Hematopoietic multipotent progenitor cell treated with erythropoietin and hydrocortisone succinate and interleukin-3 and kit ligand, for 4 days (in vitro differentiated cells): ENCODE measurements at regions not wholly inside any gene's neighbourhood (a gene's known extent, or its start where the extent isn't known, plus 50 kb on each side); places are given as distances from the start of the nearest gene placed in this dataset.

Experiments used
- DNase-seq: peaks from one replicate; pipeline ENCODE4 v3.0.0-alpha.2; 2015

GRCh38 chr2:136236019-136236418 is 118.1 kb upstream of the CXCR4 start:
- no peak for DNase-seq

DNA sequence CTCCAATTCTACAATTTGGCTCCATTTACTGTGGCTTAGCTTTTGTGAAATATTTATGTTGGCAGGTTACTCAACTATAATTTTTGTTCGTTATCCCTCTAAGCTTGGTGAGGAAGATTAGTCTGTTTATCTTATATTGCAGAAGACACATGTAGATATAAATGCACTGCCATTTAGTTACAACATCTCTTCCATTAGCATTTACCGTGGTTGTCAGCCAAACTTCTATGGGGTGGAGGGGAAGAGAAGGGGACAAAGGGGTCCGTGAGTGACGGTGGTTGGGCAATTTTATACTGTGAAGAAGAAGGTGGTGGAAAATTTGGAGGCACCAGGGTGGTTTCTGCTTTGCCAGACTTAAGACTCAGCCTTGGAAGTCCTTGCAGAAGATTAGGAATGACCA is 117.6 kb upstream of the CXCR4 start:
- DNase-seq, result peak; percentile 70

GRCh38 chr2:136234261-136234660 is 116.3 kb upstream of the CXCR4 start:
- DNase-seq, result no peak

DNA sequence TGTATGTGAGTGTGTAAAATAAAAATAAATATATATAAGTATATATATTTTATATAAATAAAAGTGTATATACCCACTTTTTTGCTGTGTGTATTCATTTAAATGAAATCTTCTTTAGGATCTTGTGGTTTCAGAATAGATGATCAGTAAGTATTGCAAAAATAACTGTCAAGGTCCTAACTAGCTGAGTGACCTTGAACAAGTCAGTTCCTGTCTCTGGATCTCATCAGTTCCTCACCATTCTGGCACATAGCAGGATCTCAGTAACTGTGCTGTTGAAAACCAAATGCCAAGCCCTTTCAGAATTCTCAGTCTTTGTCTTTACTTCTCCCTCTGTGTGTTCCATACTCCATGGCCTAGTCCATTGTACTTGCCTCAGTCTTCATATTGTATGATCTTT is 115.3 kb upstream of the CXCR4 start:
- DNase-seq, result peak; percentile 66

- DNase-seq, result no peak
These were observed 114.7 kb upstream of the CXCR4 start for GRCh38 chr2:136232456-136233172.

GRCh38 chr2:136230464-136230863 is 112.5 kb upstream of the CXCR4 start:
- no peak for DNase-seq

GRCh38 chr2:136226903-136227302 is 109.0 kb upstream of the CXCR4 start:
- DNase-seq, result no peak

GRCh38 chr2:136225950-136226835 is 108.2 kb upstream of the CXCR4 start:
- peak; percentile 68 for DNase-seq

- DNase-seq, result no peak
These were observed 105.3 kb upstream of the CXCR4 start for GRCh38 chr2:136223274-136223673.

DNA sequence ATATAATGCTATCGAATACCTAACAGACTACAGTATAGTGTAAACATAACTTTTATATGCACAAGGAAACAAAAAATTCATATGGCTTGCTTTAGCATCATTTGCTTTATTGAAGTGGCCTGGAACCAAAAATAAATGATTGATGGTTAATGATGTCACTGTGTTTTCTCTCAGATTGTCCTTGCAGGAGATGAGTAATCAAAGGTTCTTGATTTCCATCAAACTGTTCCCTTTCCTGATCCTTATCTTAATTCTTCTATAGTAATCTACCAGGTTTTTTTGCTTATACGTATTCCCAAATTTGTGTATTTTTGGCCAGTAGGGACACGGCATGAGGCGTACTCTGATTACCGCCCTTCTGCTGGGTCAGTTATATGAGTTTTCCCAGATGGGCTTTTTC is 104.9 kb upstream of the CXCR4 start:
- no peak for DNase-seq

DNA sequence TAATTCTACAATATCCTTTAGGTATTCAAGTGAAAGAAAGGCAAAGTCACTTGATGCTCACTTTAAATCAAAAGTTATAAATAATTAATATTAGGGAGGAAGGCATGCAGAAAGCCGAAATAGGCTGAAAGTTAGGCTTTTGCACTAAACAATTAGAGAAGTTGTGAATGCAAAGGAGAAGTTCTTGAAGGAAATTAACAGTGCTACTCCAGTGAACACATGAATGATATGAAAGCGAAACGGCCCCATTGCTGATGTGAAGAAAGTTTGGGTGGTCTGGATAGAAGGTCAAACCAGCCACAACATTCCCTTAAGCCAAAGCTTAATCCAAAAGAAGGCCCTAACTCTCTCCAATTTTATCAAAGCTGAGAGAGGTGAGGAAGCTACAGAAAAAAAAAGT is 103.1 kb upstream of the CXCR4 start:
- DNase-seq, result no peak

- DNase-seq, result no peak
These were observed 102.0 kb upstream of the CXCR4 start for GRCh38 chr2:136219963-136220362.

DNA sequence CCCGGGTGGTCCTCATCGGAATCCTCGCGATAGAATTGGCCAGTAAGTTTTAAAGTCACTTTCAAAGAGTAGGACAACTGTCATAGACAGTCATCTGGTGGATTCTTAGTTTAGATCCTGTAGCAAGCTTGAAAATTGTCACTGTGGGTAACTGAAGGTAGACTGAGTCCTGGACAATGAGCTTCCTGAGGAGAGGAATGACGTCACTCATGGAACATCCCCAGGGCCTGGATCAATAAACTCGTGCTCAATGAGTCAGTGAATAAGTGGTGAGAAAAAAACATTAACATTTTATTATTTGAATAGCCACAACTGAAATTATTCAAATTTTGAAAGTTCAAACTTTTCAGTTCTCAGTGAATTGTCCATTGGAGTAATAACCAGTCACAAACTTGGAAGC is 101.4 kb upstream of the CXCR4 start:
- no peak for DNase-seq

- DNase-seq, result no peak
These were observed 100.0 kb upstream of the CXCR4 start for GRCh38 chr2:136217996-136218395.

- DNase-seq, result peak; percentile 86
These were observed 98.0 kb upstream of the CXCR4 start for GRCh38 chr2:136215908-136216472.

DNA sequence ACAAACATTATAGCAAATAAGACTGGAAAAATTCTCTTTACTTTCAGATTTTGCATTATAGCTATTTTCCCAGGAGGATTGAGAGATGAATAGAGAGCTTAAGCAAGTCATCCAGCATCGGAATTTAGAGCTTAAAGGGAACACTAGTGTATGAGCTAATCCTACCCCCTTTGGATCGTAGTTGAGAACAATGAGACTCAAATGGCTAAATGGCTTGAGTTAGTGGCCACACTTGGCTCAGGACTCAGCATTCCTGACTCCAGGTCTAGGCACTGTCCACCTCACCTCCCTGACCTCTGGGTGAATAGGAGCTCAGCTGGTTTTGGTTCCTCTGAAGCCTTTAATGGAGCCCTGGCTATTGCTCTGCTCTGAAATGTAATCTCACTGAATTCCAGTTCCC is 97.5 kb upstream of the CXCR4 start:
- no peak for DNase-seq

- peak; percentile 92 for DNase-seq
These were observed 96.6 kb upstream of the CXCR4 start for GRCh38 chr2:136214307-136215200.

DNA sequence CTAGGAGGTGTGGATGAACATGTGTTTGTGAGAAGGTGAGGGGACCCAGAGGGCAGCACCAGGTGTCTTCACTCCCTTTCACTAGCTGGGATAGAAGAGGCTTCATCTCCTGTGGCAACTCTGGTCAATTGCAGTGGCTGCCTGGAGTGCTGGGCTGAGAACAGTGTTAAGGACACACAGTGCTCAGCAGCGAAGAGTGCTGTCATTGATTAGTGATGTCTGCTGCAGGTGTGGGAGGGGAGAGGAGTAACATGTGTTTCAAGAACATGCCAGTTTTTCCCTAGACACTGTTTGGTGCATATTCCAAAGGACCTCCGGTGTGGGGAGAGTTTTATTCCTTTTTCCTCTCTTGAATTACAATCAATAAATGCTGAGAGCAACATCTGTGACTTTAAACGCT is 95.9 kb upstream of the CXCR4 start:
- no peak for DNase-seq

- DNase-seq, result no peak
These were observed 94.8 kb upstream of the CXCR4 start for GRCh38 chr2:136212426-136213378.

DNA sequence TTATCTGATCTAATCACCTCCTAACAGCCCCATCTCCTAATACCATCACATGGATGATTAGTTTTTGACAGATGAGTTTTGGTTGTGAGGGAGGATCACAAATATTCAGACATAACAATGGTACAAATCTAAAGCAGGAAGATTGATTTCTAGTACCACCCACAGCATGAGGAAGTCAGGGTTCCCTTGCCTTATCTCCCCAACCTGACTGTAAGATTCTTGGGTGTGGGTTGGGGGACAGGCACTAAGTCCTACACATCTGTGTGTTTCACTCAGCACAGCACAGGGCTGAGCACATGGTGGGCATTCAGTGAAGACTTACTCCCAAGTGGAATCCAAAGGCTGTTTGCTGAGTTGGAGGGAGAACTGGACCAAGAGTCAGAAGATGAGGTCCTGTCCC is 93.8 kb upstream of the CXCR4 start:
- DNase-seq, result peak; percentile 84

- no peak for DNase-seq
These were observed 92.9 kb upstream of the CXCR4 start for GRCh38 chr2:136210822-136211221.

- DNase-seq, result peak; percentile 42
These were observed 92.5 kb upstream of the CXCR4 start for GRCh38 chr2:136210455-136210805.
